C4-2B (cell line): ENCODE measurements at regions not wholly inside any gene's neighbourhood (a gene's known extent, or its start where the extent isn't known, plus 50 kb on each side); places are given as distances from the start of the nearest gene placed in this dataset.

Source experiments
- ZFX ChIP-seq: fragments of 450-650 bp; IDR thresholded peaks from 2 replicates; pipeline ENCODE4 v1.6.1; 2017
- TF ChIP-seq, protein P1 (sequence below): fragments of 450-650 bp; conservative IDR thresholded peaks from 2 replicates; pipeline ENCODE4 v1.5.1; 2017; ENCODE audit warnings: mild to moderate bottlenecking

DNA sequence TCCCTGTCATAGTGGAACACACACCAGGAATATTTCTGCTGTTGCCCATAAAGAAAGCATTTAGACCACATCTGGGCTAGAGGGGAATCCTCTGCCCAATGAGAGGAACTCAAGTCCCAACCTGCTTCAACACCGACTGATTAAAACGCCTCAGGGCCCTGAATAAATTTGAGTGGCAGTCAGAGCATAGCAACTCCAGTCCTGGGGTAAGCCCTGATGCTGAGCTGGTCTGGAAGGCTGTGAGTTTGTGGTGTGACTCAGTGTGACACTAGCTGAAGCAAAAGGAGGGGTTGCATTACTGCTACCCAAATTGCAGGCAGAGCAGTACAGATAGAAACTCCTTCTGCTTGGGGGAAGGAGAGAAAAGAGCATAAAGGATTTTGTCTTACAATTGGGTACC, 148.3 kb downstream of the PRDM9 start:
- TF ChIP-seq, protein P1, sequence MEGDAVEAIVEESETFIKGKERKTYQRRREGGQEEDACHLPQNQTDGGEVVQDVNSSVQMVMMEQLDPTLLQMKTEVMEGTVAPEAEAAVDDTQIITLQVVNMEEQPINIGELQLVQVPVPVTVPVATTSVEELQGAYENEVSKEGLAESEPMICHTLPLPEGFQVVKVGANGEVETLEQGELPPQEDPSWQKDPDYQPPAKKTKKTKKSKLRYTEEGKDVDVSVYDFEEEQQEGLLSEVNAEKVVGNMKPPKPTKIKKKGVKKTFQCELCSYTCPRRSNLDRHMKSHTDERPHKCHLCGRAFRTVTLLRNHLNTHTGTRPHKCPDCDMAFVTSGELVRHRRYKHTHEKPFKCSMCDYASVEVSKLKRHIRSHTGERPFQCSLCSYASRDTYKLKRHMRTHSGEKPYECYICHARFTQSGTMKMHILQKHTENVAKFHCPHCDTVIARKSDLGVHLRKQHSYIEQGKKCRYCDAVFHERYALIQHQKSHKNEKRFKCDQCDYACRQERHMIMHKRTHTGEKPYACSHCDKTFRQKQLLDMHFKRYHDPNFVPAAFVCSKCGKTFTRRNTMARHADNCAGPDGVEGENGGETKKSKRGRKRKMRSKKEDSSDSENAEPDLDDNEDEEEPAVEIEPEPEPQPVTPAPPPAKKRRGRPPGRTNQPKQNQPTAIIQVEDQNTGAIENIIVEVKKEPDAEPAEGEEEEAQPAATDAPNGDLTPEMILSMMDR = no peak
- TF ChIP-seq ZFX = no peak
